ENCODE measurements at regions not wholly inside any gene's neighbourhood (a gene's known extent, or its start where the extent isn't known, plus 50 kb on each side); places are given as distances from the start of the nearest gene placed in this dataset.

DNA sequence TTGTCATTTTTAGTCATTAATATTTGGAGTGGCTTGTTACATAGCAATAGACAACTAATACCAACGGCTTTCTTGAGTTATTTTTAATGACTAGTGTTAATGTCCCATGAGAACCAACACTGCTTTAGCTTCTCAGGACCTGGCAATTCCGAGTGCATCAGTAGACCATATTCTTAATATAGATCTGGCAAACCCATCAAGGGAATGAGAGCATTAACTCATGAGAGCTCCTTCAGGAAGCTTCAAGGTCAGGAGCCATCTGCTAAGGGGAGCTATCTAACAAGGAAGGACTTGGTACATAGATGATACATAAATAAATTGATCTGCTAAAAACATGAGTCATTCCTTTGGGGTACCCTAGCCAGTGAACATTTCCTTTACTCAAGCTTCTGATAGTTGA lies 122.6 kb upstream of the EPHA3 start:
- H3K27me3 ChIP-seq, result no peaks in the 10 kb centered on the region
- WGBS, 2 donors (ENCODE audit: low coverage in 1 of 2), result 58 to 59% methylated on average over 2 of the region's 2 CpGs
- no peak overlapping the region for H3K4me3 ChIP-seq
- no peaks in the 10 kb centered on the region for H3K36me3 ChIP-seq
- DNase-seq, result no peak
- in situ Hi-C loops (cut with MboI; ENCODE audit: low pct_ligation_motif_present in 1 of 4, low pct_unique_long_range_greater_than_20kb in 1 of 4, low sequenced_read_pairs in 3 of 4) (no loop called here), intact Hi-C loops (cut with DNase I; ENCODE audit: low total_unique reads) (no loop called here)
- H3K9me3 ChIP-seq, result no peaks in the 10 kb centered on the region
- TF ChIP-seq EP300 (IDR thresholded peaks at IDR 0.05; ENCODE audit: low read depth) (no peak), POLR2AphosphoS5 (IDR thresholded peaks at IDR 0.05) (no peak), POLR2A (IDR thresholded peaks at IDR 0.05) (no peak)
- TF ChIP-seq, protein P1, sequence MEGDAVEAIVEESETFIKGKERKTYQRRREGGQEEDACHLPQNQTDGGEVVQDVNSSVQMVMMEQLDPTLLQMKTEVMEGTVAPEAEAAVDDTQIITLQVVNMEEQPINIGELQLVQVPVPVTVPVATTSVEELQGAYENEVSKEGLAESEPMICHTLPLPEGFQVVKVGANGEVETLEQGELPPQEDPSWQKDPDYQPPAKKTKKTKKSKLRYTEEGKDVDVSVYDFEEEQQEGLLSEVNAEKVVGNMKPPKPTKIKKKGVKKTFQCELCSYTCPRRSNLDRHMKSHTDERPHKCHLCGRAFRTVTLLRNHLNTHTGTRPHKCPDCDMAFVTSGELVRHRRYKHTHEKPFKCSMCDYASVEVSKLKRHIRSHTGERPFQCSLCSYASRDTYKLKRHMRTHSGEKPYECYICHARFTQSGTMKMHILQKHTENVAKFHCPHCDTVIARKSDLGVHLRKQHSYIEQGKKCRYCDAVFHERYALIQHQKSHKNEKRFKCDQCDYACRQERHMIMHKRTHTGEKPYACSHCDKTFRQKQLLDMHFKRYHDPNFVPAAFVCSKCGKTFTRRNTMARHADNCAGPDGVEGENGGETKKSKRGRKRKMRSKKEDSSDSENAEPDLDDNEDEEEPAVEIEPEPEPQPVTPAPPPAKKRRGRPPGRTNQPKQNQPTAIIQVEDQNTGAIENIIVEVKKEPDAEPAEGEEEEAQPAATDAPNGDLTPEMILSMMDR (IDR thresholded peaks at IDR 0.05), result no peak
- H3K27ac ChIP-seq, result no peak overlapping the region
- H3K4me1 ChIP-seq, result no peaks in the 10 kb centered on the region

DNA sequence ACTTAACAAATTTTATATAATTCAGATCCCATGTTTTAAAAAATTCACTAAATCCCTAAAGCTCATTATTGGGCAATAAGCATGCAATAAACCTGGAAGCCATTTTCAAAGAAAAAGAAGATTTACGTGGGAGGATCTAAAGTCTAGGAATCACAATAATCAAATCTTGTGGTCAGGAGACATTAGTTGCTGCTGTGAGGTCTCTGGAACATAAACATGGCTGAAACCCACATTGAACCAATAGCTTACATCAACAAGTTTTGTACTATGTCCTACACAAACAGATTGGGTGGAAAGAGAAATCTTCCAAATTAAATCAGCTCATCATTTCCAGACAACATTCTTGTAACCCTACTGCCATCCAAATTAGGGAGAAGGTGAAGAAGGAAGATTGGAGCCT lies 121.9 kb upstream of the EPHA3 start:
- WGBS, 2 donors (ENCODE audit: low coverage in 1 of 2), result 60 to 69% methylated on average over 1 of the region's 1 CpG
- no peak for DNase-seq
- TF ChIP-seq EP300 (IDR thresholded peaks at IDR 0.05; ENCODE audit: low read depth) (no peak), POLR2A (IDR thresholded peaks at IDR 0.05) (no peak), POLR2AphosphoS5 (IDR thresholded peaks at IDR 0.05) (no peak)
- TF ChIP-seq, protein P1 (IDR thresholded peaks at IDR 0.05), result no peak
- intact Hi-C loops (cut with DNase I; ENCODE audit: low total_unique reads) (no loop called here), in situ Hi-C loops (cut with MboI; ENCODE audit: low pct_ligation_motif_present in 1 of 4, low pct_unique_long_range_greater_than_20kb in 1 of 4, low sequenced_read_pairs in 3 of 4) (no loop called here)
- Histone ChIP-seq H3K4me1 (no peaks in the 10 kb centered on the region), H3K9me3 (no peaks in the 10 kb centered on the region), H3K36me3 (no peaks in the 10 kb centered on the region), H3K27me3 (no peaks in the 10 kb centered on the region), H3K4me3 (no peak overlapping the region), H3K27ac (no peak overlapping the region)

DNA sequence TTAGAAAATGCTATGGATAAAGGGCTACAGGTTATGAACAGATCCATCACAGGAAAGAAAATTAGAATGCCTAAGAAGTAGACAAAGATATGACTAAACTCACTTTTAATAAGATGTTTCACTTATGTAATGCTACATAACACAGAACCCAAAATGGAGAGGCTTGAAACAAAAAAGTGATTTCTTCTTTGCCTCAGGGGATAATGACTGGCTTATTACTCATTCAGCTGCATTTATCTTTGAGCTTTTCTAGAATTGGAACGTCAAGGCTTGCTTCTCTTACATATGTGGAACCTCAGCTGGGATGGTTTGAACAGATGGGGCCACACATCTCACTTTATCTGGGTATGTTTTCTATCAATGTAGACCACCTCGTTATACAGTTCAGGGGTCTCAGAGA lies 120.6 kb upstream of the EPHA3 start:
- intact Hi-C loops (cut with DNase I; ENCODE audit: low total_unique reads) (no loop called here), in situ Hi-C loops (cut with MboI; ENCODE audit: low pct_ligation_motif_present in 1 of 4, low pct_unique_long_range_greater_than_20kb in 1 of 4, low sequenced_read_pairs in 3 of 4) (no loop called here)
- Histone ChIP-seq H3K4me1 (no peaks in the 10 kb centered on the region), H3K36me3 (no peaks in the 10 kb centered on the region), H3K4me3 (no peak overlapping the region), H3K27me3 (no peaks in the 10 kb centered on the region), H3K9me3 (no peaks in the 10 kb centered on the region), H3K27ac (no peak overlapping the region)
- TF ChIP-seq POLR2A (IDR thresholded peaks at IDR 0.05) (no peak), POLR2AphosphoS5 (IDR thresholded peaks at IDR 0.05) (no peak), EP300 (IDR thresholded peaks at IDR 0.05; ENCODE audit: low read depth) (no peak)
- TF ChIP-seq, protein P1 (IDR thresholded peaks at IDR 0.05), result no peak
- 43 to 45% methylated on average over 2 of the region's 2 CpGs for WGBS, 2 donors (ENCODE audit: low coverage in 1 of 2)
- no peak for DNase-seq

DNA sequence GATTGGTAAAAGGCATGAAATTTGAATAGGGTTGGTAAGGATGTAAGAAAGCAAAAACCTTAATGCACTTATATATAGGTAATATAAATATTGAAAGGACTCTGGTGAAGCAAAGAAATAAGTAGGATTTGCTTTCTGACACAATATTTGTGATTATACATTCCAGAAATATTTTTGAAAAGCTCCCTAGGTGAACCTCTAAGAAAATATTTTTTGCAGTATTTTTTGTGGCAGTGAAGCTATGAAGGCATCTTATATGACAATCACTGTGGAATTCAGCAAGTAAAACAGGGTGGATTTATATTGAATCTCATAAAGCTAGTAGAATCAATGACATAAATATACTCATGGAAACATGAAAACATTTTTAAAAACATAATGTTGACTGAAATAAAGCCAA lies 119.6 kb upstream of the EPHA3 start:
- no peaks in the 10 kb centered on the region for H3K4me1 ChIP-seq
- no peaks in the 10 kb centered on the region for H3K27me3 ChIP-seq
- intact Hi-C loops (cut with DNase I; ENCODE audit: low total_unique reads), result no loop called here
- TF ChIP-seq POLR2A (IDR thresholded peaks at IDR 0.05), result no peak
- no peak for TF ChIP-seq POLR2AphosphoS5 (IDR thresholded peaks at IDR 0.05)
- TF ChIP-seq EP300 (IDR thresholded peaks at IDR 0.05; ENCODE audit: low read depth), result no peak
- TF ChIP-seq, protein P1 (IDR thresholded peaks at IDR 0.05), result no peak
- H3K4me3 ChIP-seq, result no peak overlapping the region
- no peak overlapping the region for H3K27ac ChIP-seq
- H3K9me3 ChIP-seq, result no peaks in the 10 kb centered on the region
- no peaks in the 10 kb centered on the region for H3K36me3 ChIP-seq
- no peak for DNase-seq
- in situ Hi-C loops (cut with MboI; ENCODE audit: low pct_ligation_motif_present in 1 of 4, low pct_unique_long_range_greater_than_20kb in 1 of 4, low sequenced_read_pairs in 3 of 4), result no loop called here

Data from transverse colon (tissue), 4 donors.